Muscle of leg (tissue), 3 donors: ENCODE measurements at regions not wholly inside any gene's neighbourhood (a gene's known extent, or its start where the extent isn't known, plus 50 kb on each side); places are given as distances from the start of the nearest gene placed in this dataset.
"Not testable (repeated sequence)": the region's sequence is repeated elsewhere in the genome, so short reads cannot be mapped to it uniquely, and the experiment has no call there.

Experiments used
- DNase-seq: peaks from one replicate; pipeline ENCODE4 v3.0.0; 2013
- H3K27ac ChIP-seq: one replicate; pipeline ENCODE4 v1.5.1; 2013; ENCODE audit warnings: mild to moderate bottlenecking, low read length, control low read depth
- H3K27me3 ChIP-seq: one replicate; pipeline ENCODE4 v1.6.1; 2013; ENCODE audit warnings: low read length; ENCODE audit not compliant: control insufficient read depth, insufficient read depth
- H3K36me3 ChIP-seq: one replicate; pipeline ENCODE4 v1.6.1; 2013; ENCODE audit warnings: low read length; ENCODE audit not compliant: control insufficient read depth, insufficient read depth
- H3K4me1 ChIP-seq: one replicate; pipeline ENCODE4 v1.6.1; 2013; ENCODE audit warnings: low read length; ENCODE audit not compliant: control insufficient read depth, insufficient read depth
- H3K4me3 ChIP-seq: one replicate; pipeline ENCODE4 v1.5.1; 2013; ENCODE audit warnings: low read length, control low read depth
- H3K9me3 ChIP-seq: replicated peaks from 2 replicates; pipeline ENCODE4 v1.6.1; 2013; ENCODE audit warnings: low read depth, low read length; ENCODE audit not compliant: control insufficient read depth
- WGBS: methylation state at CpG from one replicate; pipeline ENCODE4 v1.1.5; 2013; ENCODE audit warnings: missing lambda C conversion rate; ENCODE audit not compliant: insufficient coverage; 5-methylcytosine and 5-hydroxymethylcytosine counted together

- Histone ChIP-seq H3K4me1 (peaks cover 12% of the 10 kb centered on the region), H3K9me3 (peaks cover 3% of the 10 kb centered on the region), H3K27me3 (no peaks in the 10 kb centered on the region), H3K36me3 (no peaks in the 10 kb centered on the region), H3K4me3 (no peak overlapping the region), H3K27ac (no peak overlapping the region)
- 58% methylated on average over 2 of the region's 2 CpGs for WGBS
- no peak for DNase-seq
These were observed 396.6 kb upstream of the ASIC2 start for GRCh38 chr17:33689725-33690124.

- no peak for DNase-seq
These were observed 402.3 kb upstream of the ASIC2 start for GRCh38 chr17:33695431-33695830.

GRCh38 chr17:33696102-33696501, 403.0 kb upstream of the ASIC2 start:
- Histone ChIP-seq H3K27ac (no peak overlapping the region), H3K4me3 (no peak overlapping the region), H3K27me3 (no peaks in the 10 kb centered on the region), H3K4me1 (no peaks in the 10 kb centered on the region), H3K36me3 (no peaks in the 10 kb centered on the region), H3K9me3 (no peaks in the 10 kb centered on the region)
- 57% methylated on average over 5 of the region's 6 CpGs for WGBS
- DNase-seq = no peak

More at GRCh38 chr17:33695431-33695830, 402.3 kb upstream of the ASIC2 start:
- H3K4me1 ChIP-seq = no peaks in the 10 kb centered on the region
- H3K27me3 ChIP-seq = no peaks in the 10 kb centered on the region
- H3K4me3 ChIP-seq = no peak overlapping the region
- H3K9me3 ChIP-seq = no peaks in the 10 kb centered on the region
- no peak overlapping the region for H3K27ac ChIP-seq
- H3K36me3 ChIP-seq = no peaks in the 10 kb centered on the region

GRCh38 chr17:33697557-33697956, 404.5 kb upstream of the ASIC2 start:
- no peaks in the 10 kb centered on the region for H3K9me3 ChIP-seq

GRCh38 chr17:33701910-33702309, 408.8 kb upstream of the ASIC2 start:
- Histone ChIP-seq H3K4me1 (no peaks in the 10 kb centered on the region), H3K27ac (no peak overlapping the region), H3K4me3 (no peak overlapping the region), H3K36me3 (no peaks in the 10 kb centered on the region), H3K27me3 (no peaks in the 10 kb centered on the region), H3K9me3 (no peaks in the 10 kb centered on the region)
- no peak for DNase-seq
- WGBS = 90% methylated on average over 2 of the region's 6 CpGs

More at GRCh38 chr17:33697557-33697956, 404.5 kb upstream of the ASIC2 start:
- H3K27me3 ChIP-seq = no peaks in the 10 kb centered on the region
- H3K4me1 ChIP-seq = no peaks in the 10 kb centered on the region
- no peak overlapping the region for H3K4me3 ChIP-seq
- no peaks in the 10 kb centered on the region for H3K36me3 ChIP-seq
- DNase-seq = no peak
- H3K27ac ChIP-seq = no peak overlapping the region
- whole genome bisulfite sequencing = no CpG with 5 or more reads among the region's 1 CpG

GRCh38 chr17:33704856-33705255, 411.8 kb upstream of the ASIC2 start:
- DNase-seq = no peak
- Histone ChIP-seq H3K4me1 (no peaks in the 10 kb centered on the region), H3K36me3 (no peaks in the 10 kb centered on the region), H3K9me3 (no peaks in the 10 kb centered on the region), H3K27me3 (no peaks in the 10 kb centered on the region), H3K4me3 (no peak overlapping the region), H3K27ac (no peak overlapping the region)
- WGBS = no CpG with 5 or more reads among the region's 2 CpGs

- Histone ChIP-seq H3K4me3 (no peak overlapping the region), H3K27me3 (no peaks in the 10 kb centered on the region), H3K9me3 (no peaks in the 10 kb centered on the region), H3K36me3 (no peaks in the 10 kb centered on the region), H3K27ac (no peak overlapping the region), H3K4me1 (no peaks in the 10 kb centered on the region)
- no peak for DNase-seq
- 92% methylated on average over 1 of the region's 2 CpGs for WGBS
These were observed 416.8 kb upstream of the ASIC2 start for GRCh38 chr17:33709881-33710280.

GRCh38 chr17:33712120-33712519, 419.0 kb upstream of the ASIC2 start:
- no peak for DNase-seq
- Histone ChIP-seq H3K4me1 (no peaks in the 10 kb centered on the region), H3K27ac (no peak overlapping the region), H3K4me3 (no peak overlapping the region), H3K9me3 (no peaks in the 10 kb centered on the region), H3K27me3 (no peaks in the 10 kb centered on the region), H3K36me3 (no peaks in the 10 kb centered on the region)
- no CpG with 5 or more reads among the region's 2 CpGs for WGBS

GRCh38 chr17:33716957-33717356, 423.9 kb upstream of the ASIC2 start:
- H3K27ac ChIP-seq = no peak overlapping the region
- H3K36me3 ChIP-seq = no peaks in the 10 kb centered on the region
- no peaks in the 10 kb centered on the region for H3K4me1 ChIP-seq
- DNase-seq = no peak
- H3K27me3 ChIP-seq = no peaks in the 10 kb centered on the region
- 73% methylated on average over 1 of the region's 2 CpGs for whole genome bisulfite sequencing
- H3K9me3 ChIP-seq = no peaks in the 10 kb centered on the region
- H3K4me3 ChIP-seq = no peak overlapping the region

GRCh38 chr17:33723736-33724135, 430.6 kb upstream of the ASIC2 start:
- WGBS = no CpG with 5 or more reads among the region's 3 CpGs
- H3K27me3 ChIP-seq = not testable (repeated sequence)

GRCh38 chr17:33725675-33726271, 432.7 kb upstream of the ASIC2 start:
- Histone ChIP-seq H3K4me1 (no peaks in the 10 kb centered on the region), H3K27ac (no peak overlapping the region), H3K9me3 (no peaks in the 10 kb centered on the region), H3K36me3 (no peaks in the 10 kb centered on the region), H3K4me3 (no peak overlapping the region), H3K27me3 (no peaks in the 10 kb centered on the region)
- peak; percentile 5 for DNase-seq
- 14% methylated on average over 9 of the region's 11 CpGs for WGBS

More at GRCh38 chr17:33723736-33724135, 430.6 kb upstream of the ASIC2 start:
- peak; percentile 1 for DNase-seq
- H3K9me3 ChIP-seq, H3K4me1 ChIP-seq, H3K4me3 ChIP-seq, H3K36me3 ChIP-seq, H3K27ac ChIP-seq: not testable (repeated sequence)
